ENCODE measurements at regions not wholly inside any gene's neighbourhood (a gene's known extent, or its start where the extent isn't known, plus 50 kb on each side); places are given as distances from the start of the nearest gene placed in this dataset.

DNA sequence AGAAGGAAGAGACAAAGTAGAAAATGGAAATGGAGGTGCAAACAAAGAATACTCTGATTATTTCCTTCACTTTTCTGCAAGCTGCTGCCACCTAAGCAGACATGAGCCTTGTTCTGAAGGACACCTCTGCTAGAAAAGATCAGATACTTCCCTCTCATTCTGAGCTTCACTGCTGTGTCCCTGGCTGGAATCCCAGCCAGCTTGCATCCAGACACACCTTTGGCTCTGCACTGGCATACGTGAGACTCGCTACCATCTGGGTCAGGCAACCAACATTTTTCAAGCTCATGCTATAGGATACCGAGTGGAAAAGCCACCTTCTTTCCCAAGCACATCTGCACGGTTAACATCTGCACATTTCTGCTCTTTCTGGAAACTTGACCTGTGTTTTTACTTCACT is 166.7 kb upstream of the SUCLG2 start:
- no peak for TF ChIP-seq EZH2phosphoT487 (IDR thresholded peaks at IDR 0.05; ENCODE audit: borderline replicate concordance)
- TF ChIP-seq, protein P1, sequence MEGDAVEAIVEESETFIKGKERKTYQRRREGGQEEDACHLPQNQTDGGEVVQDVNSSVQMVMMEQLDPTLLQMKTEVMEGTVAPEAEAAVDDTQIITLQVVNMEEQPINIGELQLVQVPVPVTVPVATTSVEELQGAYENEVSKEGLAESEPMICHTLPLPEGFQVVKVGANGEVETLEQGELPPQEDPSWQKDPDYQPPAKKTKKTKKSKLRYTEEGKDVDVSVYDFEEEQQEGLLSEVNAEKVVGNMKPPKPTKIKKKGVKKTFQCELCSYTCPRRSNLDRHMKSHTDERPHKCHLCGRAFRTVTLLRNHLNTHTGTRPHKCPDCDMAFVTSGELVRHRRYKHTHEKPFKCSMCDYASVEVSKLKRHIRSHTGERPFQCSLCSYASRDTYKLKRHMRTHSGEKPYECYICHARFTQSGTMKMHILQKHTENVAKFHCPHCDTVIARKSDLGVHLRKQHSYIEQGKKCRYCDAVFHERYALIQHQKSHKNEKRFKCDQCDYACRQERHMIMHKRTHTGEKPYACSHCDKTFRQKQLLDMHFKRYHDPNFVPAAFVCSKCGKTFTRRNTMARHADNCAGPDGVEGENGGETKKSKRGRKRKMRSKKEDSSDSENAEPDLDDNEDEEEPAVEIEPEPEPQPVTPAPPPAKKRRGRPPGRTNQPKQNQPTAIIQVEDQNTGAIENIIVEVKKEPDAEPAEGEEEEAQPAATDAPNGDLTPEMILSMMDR (conservative IDR thresholded peaks at IDR 0.05; ENCODE audit: low read length): no peak
